22Rv1 (cell line): ENCODE measurements at regions not wholly inside any gene's neighbourhood (a gene's known extent, or its start where the extent isn't known, plus 50 kb on each side); places are given as distances from the start of the nearest gene placed in this dataset.

ENCODE experiments used
- ZFX ChIP-seq: fragments of 450-650 bp; IDR thresholded peaks from 2 replicates; pipeline ENCODE4 v1.6.1; 2017; ENCODE audit warnings: antibody characterized with exemption, borderline replicate concordance
- TF ChIP-seq, protein P1 (sequence below): fragments of 450-650 bp; IDR thresholded peaks from 2 replicates; pipeline ENCODE4 v1.5.1; 2017; ENCODE audit warnings: mild to moderate bottlenecking

DNA sequence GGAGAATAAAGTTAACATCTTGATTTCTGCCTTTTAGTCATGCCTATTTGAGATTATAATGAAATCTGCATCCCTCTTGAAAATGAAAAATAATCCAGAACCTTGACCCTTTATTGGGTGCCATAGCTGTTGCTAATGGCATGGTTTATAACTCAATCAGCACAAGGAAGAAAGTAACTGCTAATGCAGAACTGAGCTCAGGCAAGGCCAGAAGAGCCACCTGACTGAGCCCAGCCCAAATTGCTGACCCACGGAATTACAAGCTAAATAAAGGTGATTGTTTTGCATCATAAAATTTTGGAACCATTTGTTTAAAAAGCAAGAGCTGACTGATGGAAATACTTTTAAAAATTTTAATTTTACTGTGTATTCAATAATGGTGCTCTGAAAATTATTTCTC is 76.4 kb upstream of the TBL1X start:
- TF ChIP-seq, protein P1, sequence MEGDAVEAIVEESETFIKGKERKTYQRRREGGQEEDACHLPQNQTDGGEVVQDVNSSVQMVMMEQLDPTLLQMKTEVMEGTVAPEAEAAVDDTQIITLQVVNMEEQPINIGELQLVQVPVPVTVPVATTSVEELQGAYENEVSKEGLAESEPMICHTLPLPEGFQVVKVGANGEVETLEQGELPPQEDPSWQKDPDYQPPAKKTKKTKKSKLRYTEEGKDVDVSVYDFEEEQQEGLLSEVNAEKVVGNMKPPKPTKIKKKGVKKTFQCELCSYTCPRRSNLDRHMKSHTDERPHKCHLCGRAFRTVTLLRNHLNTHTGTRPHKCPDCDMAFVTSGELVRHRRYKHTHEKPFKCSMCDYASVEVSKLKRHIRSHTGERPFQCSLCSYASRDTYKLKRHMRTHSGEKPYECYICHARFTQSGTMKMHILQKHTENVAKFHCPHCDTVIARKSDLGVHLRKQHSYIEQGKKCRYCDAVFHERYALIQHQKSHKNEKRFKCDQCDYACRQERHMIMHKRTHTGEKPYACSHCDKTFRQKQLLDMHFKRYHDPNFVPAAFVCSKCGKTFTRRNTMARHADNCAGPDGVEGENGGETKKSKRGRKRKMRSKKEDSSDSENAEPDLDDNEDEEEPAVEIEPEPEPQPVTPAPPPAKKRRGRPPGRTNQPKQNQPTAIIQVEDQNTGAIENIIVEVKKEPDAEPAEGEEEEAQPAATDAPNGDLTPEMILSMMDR = no peak
- TF ChIP-seq ZFX = no peak
